ENCODE measurements at regions not wholly inside any gene's neighbourhood (a gene's known extent, or its start where the extent isn't known, plus 50 kb on each side); places are given as distances from the start of the nearest gene placed in this dataset.

DNA sequence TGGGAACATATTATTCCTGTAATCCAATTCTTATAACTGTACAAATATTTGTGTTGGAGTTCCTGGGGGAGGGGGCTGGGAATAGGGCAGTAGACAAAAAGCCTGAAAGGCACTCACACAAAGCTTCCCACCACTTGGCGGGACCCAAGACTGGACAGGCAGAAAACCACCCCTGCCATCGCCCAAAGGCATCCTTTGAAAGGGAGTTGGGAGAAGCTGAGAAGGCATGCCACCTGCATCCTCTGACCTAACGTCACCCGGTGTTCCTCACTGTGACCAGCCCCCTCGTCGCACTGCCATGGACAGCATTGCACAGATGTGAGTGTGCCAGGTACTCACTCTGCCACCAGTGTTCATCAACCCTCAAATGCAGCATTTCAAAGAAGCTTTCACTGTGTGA is 80.6 kb upstream of the SMIM23 start:
- Histone ChIP-seq H3K27ac (no peak overlapping the region), H3K4me2 (no peak overlapping the region), H3K36me3 (no peaks in the 10 kb centered on the region), H2AFZ (replicated peaks) (no peak overlapping the region), H3K9me3 (ENCODE audit: low read depth) (no peaks in the 10 kb centered on the region), H3K9ac (no peak overlapping the region), H4K20me1 (ENCODE audit: low read depth) (no peaks in the 10 kb centered on the region), H3K27me3 (no peaks in the 10 kb centered on the region), H3K4me3 (no peak overlapping the region), H3F3A (ENCODE audit: low read depth) (no peaks in the 10 kb centered on the region), H3K4me1 (no peaks in the 10 kb centered on the region), H3K79me2 (ENCODE audit: low read depth) (no peaks in the 10 kb centered on the region)
- peaks cover 8% of the 10 kb centered on the region for H3K9me3 Mint-ChIP-seq
- DNase-seq (ENCODE audit: low spot score) = no peak
- TF ChIP-seq CTCF (IDR thresholded peaks at IDR 0.05) (no peak), EZH2phosphoT487 (IDR thresholded peaks at IDR 0.05) (no peak), EZH2 (IDR thresholded peaks at IDR 0.05) (no peak)
- peaks cover 7% of the 10 kb centered on the region for H3K27me3 Mint-ChIP-seq (ENCODE audit: insufficient read depth, low read depth)
- no peak overlapping the region for H3K4me3 Mint-ChIP-seq
- H3K27ac Mint-ChIP-seq = no peak overlapping the region
- peaks cover 11% of the 10 kb centered on the region for H3K4me1 Mint-ChIP-seq
- no peaks in the 10 kb centered on the region for H3K36me3 Mint-ChIP-seq

DNA sequence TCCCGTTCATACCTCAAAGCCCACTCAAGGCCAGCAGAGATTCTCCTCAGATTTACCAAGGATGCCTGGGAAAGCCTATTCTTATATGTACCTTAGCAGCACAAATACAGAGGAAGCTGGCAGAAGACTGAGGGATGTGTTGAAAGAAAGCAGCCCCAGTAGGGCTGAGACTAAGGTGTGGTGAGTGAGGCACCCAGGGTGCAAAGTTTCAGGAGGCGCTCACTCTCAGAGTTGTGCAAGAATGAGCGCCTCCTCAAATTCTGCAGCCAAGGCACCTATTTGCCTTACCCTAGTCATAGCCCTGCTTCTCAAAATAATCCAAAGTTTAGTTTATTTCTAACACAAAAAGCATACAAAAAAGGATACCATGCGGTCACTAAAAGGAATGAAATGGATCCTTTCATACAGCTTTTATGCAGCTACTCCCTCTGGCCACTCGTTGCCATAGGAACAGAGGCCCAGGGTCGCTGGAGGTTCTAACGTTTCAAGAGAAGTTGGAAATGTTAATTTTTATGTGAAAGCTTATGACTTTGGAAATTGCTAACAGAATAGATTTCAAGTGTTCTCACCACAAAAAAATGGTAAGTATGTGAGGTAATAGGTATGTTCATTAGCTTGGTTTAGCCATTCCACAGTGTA is 79.7 kb upstream of the SMIM23 start:
- TF ChIP-seq EZH2 (IDR thresholded peaks at IDR 0.05) = no peak
- no peak for TF ChIP-seq EZH2phosphoT487 (IDR thresholded peaks at IDR 0.05)
- DNase-seq (ENCODE audit: low spot score) = no peak
- H3K27me3 ChIP-seq = no peaks in the 10 kb centered on the region
- H3K4me3 ChIP-seq = no peak overlapping the region
- H3K36me3 ChIP-seq = no peaks in the 10 kb centered on the region
- no peak overlapping the region for H3K27ac ChIP-seq
- H3F3A ChIP-seq (ENCODE audit: low read depth) = no peaks in the 10 kb centered on the region
- Mint-ChIP-seq H3K4me3 (no peak overlapping the region), H3K36me3 (no peaks in the 10 kb centered on the region), H3K4me1 (peaks cover 16% of the 10 kb centered on the region), H3K27me3 (ENCODE audit: insufficient read depth, low read depth) (peaks cover 9% of the 10 kb centered on the region), H3K9me3 (peaks cover 11% of the 10 kb centered on the region), H3K27ac (no peak overlapping the region)
- H3K79me2 ChIP-seq (ENCODE audit: low read depth) = no peaks in the 10 kb centered on the region
- no peak overlapping the region for H3K9ac ChIP-seq
- H3K9me3 ChIP-seq (ENCODE audit: low read depth) = no peaks in the 10 kb centered on the region
- H3K4me1 ChIP-seq = no peaks in the 10 kb centered on the region
- no peak overlapping the region for H3K4me2 ChIP-seq
- no peak overlapping the region for H2AFZ ChIP-seq (replicated peaks)
- no peaks in the 10 kb centered on the region for H4K20me1 ChIP-seq (ENCODE audit: low read depth)

GRCh38 chr5:171706736-171707441 is 78.7 kb upstream of the SMIM23 start:
- H3K27me3 Mint-ChIP-seq (ENCODE audit: insufficient read depth, low read depth) = peaks cover 9% of the 10 kb centered on the region
- no peaks in the 10 kb centered on the region for H3K9me3 ChIP-seq (ENCODE audit: low read depth)
- H2AFZ ChIP-seq (replicated peaks) = no peak overlapping the region
- H3K4me2 ChIP-seq = no peak overlapping the region
- H3K27ac ChIP-seq = no peak overlapping the region
- no peaks in the 10 kb centered on the region for H3F3A ChIP-seq (ENCODE audit: low read depth)
- no peak overlapping the region for H3K4me3 Mint-ChIP-seq
- TF ChIP-seq EZH2phosphoT487 (IDR thresholded peaks at IDR 0.05) = no peak
- TF ChIP-seq CTCF (IDR thresholded peaks at IDR 0.05) = no peak
- no peak for TF ChIP-seq EZH2 (IDR thresholded peaks at IDR 0.05)
- H3K79me2 ChIP-seq (ENCODE audit: low read depth) = no peaks in the 10 kb centered on the region
- no peaks in the 10 kb centered on the region for H3K4me1 ChIP-seq
- H3K9ac ChIP-seq = no peak overlapping the region
- H3K27me3 ChIP-seq = no peaks in the 10 kb centered on the region
- no peak overlapping the region for H3K27ac Mint-ChIP-seq
- no peaks in the 10 kb centered on the region for H3K36me3 ChIP-seq
- H3K9me3 Mint-ChIP-seq = peaks cover 11% of the 10 kb centered on the region
- no peak for DNase-seq (ENCODE audit: low spot score)
- no peak overlapping the region for H3K4me3 ChIP-seq
- no peaks in the 10 kb centered on the region for H3K36me3 Mint-ChIP-seq
- peaks cover 16% of the 10 kb centered on the region for H3K4me1 Mint-ChIP-seq
- no peaks in the 10 kb centered on the region for H4K20me1 ChIP-seq (ENCODE audit: low read depth)

- peaks cover 16% of the 10 kb centered on the region for H3K4me1 Mint-ChIP-seq
- Histone ChIP-seq H3K27ac (no peak overlapping the region), H3K9ac (no peak overlapping the region), H3K4me1 (no peaks in the 10 kb centered on the region), H3F3A (ENCODE audit: low read depth) (no peaks in the 10 kb centered on the region), H4K20me1 (ENCODE audit: low read depth) (no peaks in the 10 kb centered on the region), H2AFZ (replicated peaks) (no peak overlapping the region), H3K9me3 (ENCODE audit: low read depth) (no peaks in the 10 kb centered on the region), H3K36me3 (no peaks in the 10 kb centered on the region), H3K4me3 (no peak overlapping the region), H3K4me2 (no peak overlapping the region), H3K79me2 (ENCODE audit: low read depth) (no peaks in the 10 kb centered on the region), H3K27me3 (no peaks in the 10 kb centered on the region)
- no peaks in the 10 kb centered on the region for H3K36me3 Mint-ChIP-seq
- no peak overlapping the region for H3K4me3 Mint-ChIP-seq
- no peak for DNase-seq (ENCODE audit: low spot score)
- no peak overlapping the region for H3K27ac Mint-ChIP-seq
- TF ChIP-seq EZH2phosphoT487 (IDR thresholded peaks at IDR 0.05) = no peak
- H3K27me3 Mint-ChIP-seq (ENCODE audit: insufficient read depth, low read depth) = peaks cover 9% of the 10 kb centered on the region
- peaks cover 11% of the 10 kb centered on the region for H3K9me3 Mint-ChIP-seq
Observed at GRCh38 chr5:171707442-171707792, 78.2 kb upstream of the SMIM23 start.

Measured in neural progenitor cell (in vitro differentiated cells).